Forelimb muscle (tissue), 1 donor: ENCODE measurements at regions not wholly inside any gene's neighbourhood (a gene's known extent, or its start where the extent isn't known, plus 50 kb on each side); places are given as distances from the start of the nearest gene placed in this dataset.
"Not testable (repeated sequence)": the region's sequence is repeated elsewhere in the genome, so short reads cannot be mapped to it uniquely, and the experiment has no call there.

Experiments
- DNase-seq: peaks from one replicate; pipeline ENCODE4 v3.0.0-alpha.2; 2013; ENCODE audit warnings: low read depth

DNA sequence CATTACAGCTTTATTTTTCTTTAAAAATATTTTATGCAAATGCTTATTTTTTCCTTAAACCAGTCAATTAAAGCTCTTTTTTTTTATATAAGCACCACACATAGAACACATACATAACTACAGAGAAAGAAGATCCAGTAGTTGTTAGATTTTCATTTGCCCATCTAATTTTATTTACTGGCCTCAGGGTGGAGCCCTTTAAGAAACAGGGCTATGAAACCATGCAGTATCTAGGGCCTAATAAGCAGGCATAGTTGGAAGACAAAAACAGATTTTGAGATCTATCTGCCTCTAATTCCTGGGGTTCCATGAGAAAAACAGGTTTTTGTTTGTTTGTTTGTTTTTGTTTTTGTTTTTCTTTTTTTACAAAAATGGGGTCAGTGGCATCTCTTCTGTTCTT is 120.6 kb downstream of the BCHE start:
- no peak for DNase-seq

- DNase-seq: no peak
These were observed 123.7 kb downstream of the BCHE start for GRCh38 chr3:165713479-165713878.

GRCh38 chr3:165712382-165712781 is 124.8 kb downstream of the BCHE start:
- DNase-seq: no peak

- DNase-seq: no peak
These were observed 139.3 kb downstream of the BCHE start for GRCh38 chr3:165697910-165698309.

DNA sequence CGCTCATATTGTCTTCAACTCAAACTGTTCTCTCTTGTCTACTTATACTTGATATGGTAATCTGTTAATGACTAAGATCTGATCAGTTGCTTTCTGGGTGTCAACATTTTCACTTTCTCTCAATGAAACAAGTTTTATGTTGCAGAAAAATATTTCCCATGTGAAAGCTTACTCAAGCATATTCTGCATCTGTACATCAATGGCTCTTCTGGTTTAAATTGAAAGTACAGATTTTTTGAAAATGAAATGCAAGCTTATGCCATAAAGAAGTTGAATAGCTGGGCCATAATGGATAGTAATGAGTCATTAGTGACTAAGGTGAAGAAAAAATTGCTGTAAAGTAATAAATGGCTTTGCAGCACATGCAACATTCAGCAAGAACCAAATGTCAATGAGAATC is 140.7 kb downstream of the BCHE start:
- DNase-seq: no peak

DNA sequence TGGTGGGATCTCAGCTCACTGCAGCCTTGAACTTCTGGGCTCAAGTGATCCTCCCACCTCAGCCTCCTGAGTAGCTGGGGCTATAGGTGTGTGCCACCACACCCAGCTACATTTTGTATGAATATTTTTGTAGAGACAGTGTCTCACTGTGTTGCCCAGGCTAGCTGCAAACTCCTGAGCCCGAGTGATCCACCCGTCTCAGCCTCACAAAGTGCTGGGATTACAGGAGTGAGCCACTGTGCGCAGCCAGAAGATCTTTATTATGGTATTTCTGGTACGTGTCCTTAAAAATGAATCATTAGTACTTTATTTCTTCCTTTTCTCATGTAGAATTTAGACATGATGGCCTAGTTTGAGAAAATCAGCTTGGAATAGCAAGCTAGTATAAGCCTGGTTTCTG is 153.3 kb downstream of the BCHE start:
- DNase-seq: no peak

- no peak for DNase-seq
These were observed 154.5 kb downstream of the BCHE start for GRCh38 chr3:165682734-165683133.

GRCh38 chr3:165669967-165670366 is 167.3 kb downstream of the BCHE start:
- DNase-seq: no peak

- no peak for DNase-seq
These were observed 167.7 kb downstream of the BCHE start for GRCh38 chr3:165669504-165669903.

DNA sequence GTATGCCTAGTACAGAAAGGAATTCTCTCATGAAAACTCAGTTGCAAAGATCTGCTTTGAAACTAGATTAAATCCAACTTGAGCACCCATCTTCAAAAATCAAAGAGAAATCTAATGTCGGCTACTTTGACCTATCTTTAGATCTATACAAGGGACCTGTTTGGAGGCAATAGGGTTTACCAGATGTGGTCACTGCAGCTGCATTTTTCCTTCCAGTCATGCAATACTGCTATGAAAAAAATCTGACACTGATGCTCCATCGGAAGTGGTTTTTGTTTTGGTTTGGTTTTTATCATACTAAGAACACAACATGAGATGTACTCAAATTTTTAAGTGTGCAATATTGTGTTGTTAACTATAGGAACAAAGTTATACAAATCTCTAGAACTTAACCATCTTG is 169.5 kb downstream of the BCHE start:
- DNase-seq: no peak

DNA sequence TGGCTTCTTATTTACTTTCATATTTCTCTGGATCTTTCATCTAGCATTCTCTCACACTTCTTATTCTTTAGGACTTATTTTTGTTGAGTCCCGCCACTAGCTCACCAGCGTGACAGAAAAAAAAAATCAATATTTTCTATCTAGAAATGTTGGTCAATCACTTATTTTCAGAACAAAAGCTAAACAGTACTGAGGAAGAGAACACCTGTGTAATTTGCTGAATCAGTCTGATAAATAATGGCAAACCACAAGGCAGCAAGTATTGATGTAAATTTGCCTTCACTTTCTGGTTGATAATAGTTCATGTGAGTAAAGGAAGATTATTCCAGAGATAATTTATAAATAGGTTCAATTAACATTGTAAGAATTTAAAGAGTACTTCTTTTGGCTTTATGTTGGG is 179.2 kb downstream of the BCHE start:
- no peak for DNase-seq

DNA sequence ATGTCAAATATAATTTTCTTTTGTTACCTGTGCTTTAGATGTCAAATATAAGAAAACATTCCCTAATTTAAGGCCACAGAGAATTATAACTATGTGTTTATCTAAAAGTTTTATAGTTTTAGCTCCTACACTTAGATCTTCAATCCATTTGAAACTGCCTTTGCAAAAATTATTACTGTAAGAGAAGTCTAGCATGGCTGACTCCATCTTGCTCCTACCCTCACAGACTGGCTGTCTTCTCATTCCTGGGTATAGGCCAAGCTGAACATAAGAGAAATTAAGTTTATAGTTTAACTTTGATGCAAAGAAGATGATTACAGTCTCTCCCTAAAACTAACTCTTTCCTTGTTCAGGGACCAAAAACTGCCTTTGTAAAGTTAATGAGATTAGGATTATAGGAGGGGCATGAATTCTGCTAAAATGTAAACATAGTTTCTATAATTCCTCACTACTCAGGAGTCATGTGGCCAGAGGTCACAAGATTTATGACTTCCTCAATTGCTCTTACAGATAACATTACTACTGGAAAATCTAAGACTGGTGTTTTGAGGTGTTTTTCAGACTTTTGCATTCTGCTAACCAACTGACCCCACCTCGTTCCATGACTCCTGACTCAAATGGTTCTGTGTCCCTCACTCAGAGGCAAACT is 184.0 kb downstream of the BCHE start:
- DNase-seq: no peak

- DNase-seq: not testable (repeated sequence)
These were observed 187.9 kb downstream of the BCHE start for GRCh38 chr3:165649282-165649681.

DNA sequence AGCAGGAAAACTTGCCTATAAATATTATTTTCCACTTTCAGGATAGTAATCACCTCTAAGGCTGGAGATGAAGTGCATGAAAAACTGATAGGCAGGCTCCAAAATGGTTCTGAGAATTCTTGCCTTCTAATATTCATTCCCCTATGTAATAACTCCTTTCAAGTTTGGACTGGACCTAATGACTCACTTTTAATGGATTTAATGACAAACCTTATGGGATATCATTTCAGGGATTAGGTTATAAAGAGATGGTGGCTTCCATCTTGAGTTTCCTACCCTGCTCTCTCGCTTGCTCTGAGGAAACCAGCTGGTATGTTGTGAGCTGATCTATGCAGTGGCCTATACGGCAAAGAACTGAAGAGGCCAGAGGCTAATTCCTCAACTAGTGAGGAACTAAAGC is 192.0 kb downstream of the BCHE start:
- DNase-seq: no peak

GRCh38 chr3:165644331-165644730 is 192.9 kb downstream of the BCHE start:
- no peak for DNase-seq

- DNase-seq: no peak
These were observed 193.8 kb downstream of the BCHE start for GRCh38 chr3:165643425-165643824.

DNA sequence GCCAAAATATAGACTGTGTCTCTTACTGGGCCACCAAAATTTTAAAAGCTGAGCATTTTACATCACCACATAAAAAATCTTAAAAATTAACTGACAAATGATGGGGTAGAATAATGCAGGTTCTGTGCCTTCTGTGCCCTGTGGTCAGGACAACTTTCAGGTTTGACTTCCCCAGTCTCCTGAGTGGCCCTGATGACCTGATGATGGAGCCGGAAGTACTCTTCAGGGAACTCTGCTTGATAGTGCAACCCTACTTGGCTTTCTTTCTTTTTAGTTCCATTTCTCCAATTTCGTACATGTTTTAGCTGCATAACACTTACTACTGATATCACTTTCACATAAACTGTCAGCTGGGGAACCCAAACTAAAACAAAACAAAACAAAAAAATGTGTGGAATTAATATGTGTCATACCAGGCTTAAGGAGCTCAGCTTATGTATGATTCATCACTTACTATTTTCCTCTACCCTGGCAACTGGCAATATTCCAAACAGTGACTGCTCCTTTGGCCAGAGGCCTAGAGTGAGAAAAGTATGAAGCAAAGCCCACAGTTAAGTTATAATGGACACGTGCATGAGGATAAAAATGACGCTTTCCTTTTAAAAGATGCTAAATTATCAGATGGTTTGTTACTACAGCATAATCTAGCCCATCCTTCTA is 194.3 kb downstream of the BCHE start:
- DNase-seq: peak; percentile 35

DNA sequence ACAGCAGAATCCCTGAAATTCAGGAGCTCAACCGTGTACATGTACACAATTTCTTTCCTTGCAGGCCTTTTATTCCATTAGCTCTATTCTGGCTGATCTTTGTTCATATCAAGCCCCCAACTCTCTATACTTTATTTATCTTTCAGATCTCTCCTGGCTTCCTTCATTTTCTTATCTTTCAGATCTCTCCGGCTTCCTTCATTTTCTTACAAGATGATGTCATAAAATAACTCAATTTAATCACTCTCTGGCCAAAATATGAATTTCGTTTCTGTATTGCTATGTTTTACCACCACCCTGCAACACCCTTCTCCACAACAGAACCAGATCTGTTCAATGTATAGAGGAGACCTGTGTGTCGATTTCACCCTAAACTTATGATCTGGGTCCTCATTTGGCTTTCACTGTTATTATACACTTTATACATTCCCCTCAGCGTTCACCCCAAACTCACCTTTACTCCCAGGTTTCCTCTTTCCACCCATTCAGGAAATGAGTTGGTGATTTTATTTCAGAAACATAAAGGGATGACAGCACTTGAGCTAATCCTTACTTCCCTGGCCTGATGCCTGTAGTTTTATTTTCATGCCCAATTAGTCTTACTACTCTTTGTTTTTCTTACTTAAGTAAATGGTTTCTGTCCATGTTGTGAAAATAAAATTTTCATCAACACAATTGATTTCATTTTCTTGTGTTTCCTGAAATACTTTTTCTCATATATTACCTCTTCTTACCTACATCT is 195.5 kb downstream of the BCHE start:
- DNase-seq: no peak

- no peak for DNase-seq
These were observed 196.3 kb downstream of the BCHE start for GRCh38 chr3:165640970-165641369.

- no peak for DNase-seq
These were observed 197.2 kb downstream of the BCHE start for GRCh38 chr3:165640031-165640430.

GRCh38 chr3:165638034-165638433 is 199.2 kb downstream of the BCHE start:
- no peak for DNase-seq

DNA sequence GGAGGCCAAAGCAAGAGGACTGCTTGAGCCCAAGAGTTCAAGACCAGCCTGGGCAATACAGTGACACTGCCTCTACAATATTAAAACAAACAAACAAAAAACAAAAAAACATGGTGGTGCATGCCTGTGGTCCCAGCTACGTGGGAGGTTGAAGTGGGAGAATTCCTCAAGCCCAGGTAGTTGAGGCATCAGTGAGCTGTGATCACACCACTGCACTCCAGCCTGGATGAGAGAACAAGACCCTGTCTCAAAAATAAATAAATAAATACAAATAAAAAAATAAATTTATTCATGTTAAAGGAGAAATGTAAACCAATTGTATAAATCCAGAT is 200.6 kb downstream of the BCHE start:
- no peak for DNase-seq
